Panc1 (cell line): ENCODE measurements at regions not wholly inside any gene's neighbourhood (a gene's known extent, or its start where the extent isn't known, plus 50 kb on each side); places are given as distances from the start of the nearest gene placed in this dataset.

Experiments
- ATAC-seq: fragments of 200-7000 bp; cut with Tn5 transposase; 2 replicates; pipeline ENCODE4 v1.9.1; 2020; ENCODE audit warnings: mild to moderate bottlenecking, moderate library complexity
- BruUV-seq: library from RNA; stranded (reverse); fragments of 400-500 nt; replicated peaks from 2 replicates; lab custom pipeline; 2021; lab: Mats Ljungman, UMichigan
- CTCF ChIA-PET: fragments of 300-600 bp; sonication (Branson Sonifier 250); formaldehyde crosslinking; loops from one replicate; lab custom pipeline; 2022; ENCODE audit warnings: antibody characterized with exemption; lab: Charles Lee
- POLR2A ChIA-PET: fragments of 300-600 bp; sonication (Branson Sonifier 250); formaldehyde crosslinking; loops from one replicate; lab custom pipeline; 2022; ENCODE audit warnings: antibody characterized with exemption; lab: Charles Lee
- DNase-seq: peaks from one replicate; pipeline ENCODE4 v3.0.0-alpha.2; 2010; ENCODE audit warnings: low read depth, low spot score
- H3K27ac ChIP-seq: 2 replicates; pipeline ENCODE4 v1.5.1; 2011; ENCODE audit warnings: mild to moderate bottlenecking, low read length, inconsistent platforms
- H3K27me3 ChIP-seq: fragments of 200-500 bp; sonication (Bioruptor generic); 2 replicates; pipeline ENCODE4 v1.6.0; 2014; ENCODE audit warnings: low read length, inconsistent platforms; ENCODE audit not compliant: control insufficient read depth, insufficient read depth
- H3K36me3 ChIP-seq: fragments of 200-500 bp; sonication (Bioruptor generic); 2 replicates; pipeline ENCODE4 v1.5.1; 2014; ENCODE audit warnings: inconsistent platforms, mild to moderate bottlenecking, low read length, moderate library complexity; ENCODE audit not compliant: control insufficient read depth, insufficient read depth
- H3K4me1 ChIP-seq: 2 replicates; pipeline ENCODE4 v1.5.1; 2011; ENCODE audit warnings: inconsistent platforms, mild to moderate bottlenecking, low read length, moderate library complexity; ENCODE audit not compliant: control insufficient read depth, insufficient read depth
- H3K4me3 ChIP-seq, 2 experiments: 2 replicates each; pipeline ENCODE4 v1.5.1; 2011 to 2012; ENCODE audit warnings: low read depth in 2 of 2, low read length in 2 of 2, mild to moderate bottlenecking in 2 of 2, inconsistent platforms in 1 of 2, moderate library complexity in 1 of 2
- H3K9me3 ChIP-seq: fragments of 200-500 bp; sonication (Bioruptor generic); 2 replicates; pipeline ENCODE4 v1.5.1; 2014; ENCODE audit warnings: low read depth, mild to moderate bottlenecking, inconsistent platforms, low read length, moderate library complexity; ENCODE audit not compliant: control insufficient read depth, insufficient read depth
- POLR2AphosphoS5 ChIP-seq: IDR thresholded peaks from 2 replicates; pipeline ENCODE4 v1.6.1; 2012; ENCODE audit warnings: mild to moderate bottlenecking, low read depth, low read length, moderate library complexity
- SIN3A ChIP-seq: IDR thresholded peaks from 2 replicates; pipeline ENCODE4 v1.6.1; 2012; ENCODE audit warnings: low read depth, mild to moderate bottlenecking, low read length, moderate library complexity, borderline replicate concordance; ENCODE audit not compliant: insufficient read depth
- TCF7L2 ChIP-seq: IDR thresholded peaks from 2 replicates; pipeline ENCODE4 v1.6.1; 2011; ENCODE audit warnings: mild to moderate bottlenecking, low read depth, low read length, inconsistent platforms
- in situ Hi-C: cut with HindIII; loops from 2 replicates; pipeline ENCODE4 v1.10.0; 2016; ENCODE audit warnings: low sequenced_read_pairs, low pct_unique_long_range_greater_than_20kb
- intact Hi-C: fragments of 100-400 bp; cut with micrococcal nuclease; formaldehyde crosslinking; loops from one replicate; pipeline ENCODE4 v1.10.0; 2022; ENCODE audit not compliant: unreplicated experiment
- TF ChIP-seq, protein P1 (sequence below), 2 experiments: IDR thresholded peaks; 2 replicates each; pipeline ENCODE4 v1.6.1; 2011 to 2012; ENCODE audit warnings: low read depth in 2 of 2, control low read depth in 1 of 2, low read length in 1 of 2, mild to moderate bottlenecking in 1 of 2, moderate library complexity in 1 of 2; ENCODE audit not compliant: insufficient read depth in 1 of 2
- TF ChIP-seq, protein P2 (sequence below): fragments of 450-650 bp; IDR thresholded peaks from 2 replicates; pipeline ENCODE4 v1.5.1; 2017; ENCODE audit warnings: mild to moderate bottlenecking

DNA sequence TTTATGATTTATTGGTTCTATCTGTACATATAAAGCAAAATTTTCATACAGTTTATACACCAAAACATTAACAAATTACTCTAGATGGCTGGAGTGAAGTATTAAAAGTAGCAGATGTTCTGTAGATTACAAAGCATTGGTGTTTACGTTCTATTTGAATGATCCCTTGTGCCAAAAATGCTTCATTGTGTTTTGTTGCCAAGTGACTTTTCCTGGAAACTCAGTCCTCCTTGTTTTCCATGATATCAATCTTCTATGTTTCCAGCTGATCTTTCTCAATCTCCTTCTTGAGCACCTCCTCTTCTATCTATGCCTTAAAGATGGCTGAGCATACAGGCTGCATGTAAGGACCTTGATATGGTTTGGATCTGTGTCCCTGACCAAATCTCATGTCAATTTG, 263.6 kb upstream of the CTSO start:
- in situ Hi-C loops (no loop called here), intact Hi-C loops (no loop called here)
- no peak for DNase-seq
- TF ChIP-seq TCF7L2: no peak
- TF ChIP-seq, protein P1, sequence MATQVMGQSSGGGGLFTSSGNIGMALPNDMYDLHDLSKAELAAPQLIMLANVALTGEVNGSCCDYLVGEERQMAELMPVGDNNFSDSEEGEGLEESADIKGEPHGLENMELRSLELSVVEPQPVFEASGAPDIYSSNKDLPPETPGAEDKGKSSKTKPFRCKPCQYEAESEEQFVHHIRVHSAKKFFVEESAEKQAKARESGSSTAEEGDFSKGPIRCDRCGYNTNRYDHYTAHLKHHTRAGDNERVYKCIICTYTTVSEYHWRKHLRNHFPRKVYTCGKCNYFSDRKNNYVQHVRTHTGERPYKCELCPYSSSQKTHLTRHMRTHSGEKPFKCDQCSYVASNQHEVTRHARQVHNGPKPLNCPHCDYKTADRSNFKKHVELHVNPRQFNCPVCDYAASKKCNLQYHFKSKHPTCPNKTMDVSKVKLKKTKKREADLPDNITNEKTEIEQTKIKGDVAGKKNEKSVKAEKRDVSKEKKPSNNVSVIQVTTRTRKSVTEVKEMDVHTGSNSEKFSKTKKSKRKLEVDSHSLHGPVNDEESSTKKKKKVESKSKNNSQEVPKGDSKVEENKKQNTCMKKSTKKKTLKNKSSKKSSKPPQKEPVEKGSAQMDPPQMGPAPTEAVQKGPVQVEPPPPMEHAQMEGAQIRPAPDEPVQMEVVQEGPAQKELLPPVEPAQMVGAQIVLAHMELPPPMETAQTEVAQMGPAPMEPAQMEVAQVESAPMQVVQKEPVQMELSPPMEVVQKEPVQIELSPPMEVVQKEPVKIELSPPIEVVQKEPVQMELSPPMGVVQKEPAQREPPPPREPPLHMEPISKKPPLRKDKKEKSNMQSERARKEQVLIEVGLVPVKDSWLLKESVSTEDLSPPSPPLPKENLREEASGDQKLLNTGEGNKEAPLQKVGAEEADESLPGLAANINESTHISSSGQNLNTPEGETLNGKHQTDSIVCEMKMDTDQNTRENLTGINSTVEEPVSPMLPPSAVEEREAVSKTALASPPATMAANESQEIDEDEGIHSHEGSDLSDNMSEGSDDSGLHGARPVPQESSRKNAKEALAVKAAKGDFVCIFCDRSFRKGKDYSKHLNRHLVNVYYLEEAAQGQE (IDR thresholded peaks at IDR 0.05; ENCODE audit: insufficient read depth in 1 of 2, low read depth in 2 of 2, low read length in 1 of 2): no peak
- TF ChIP-seq SIN3A: no peak
- TF ChIP-seq, protein P2, sequence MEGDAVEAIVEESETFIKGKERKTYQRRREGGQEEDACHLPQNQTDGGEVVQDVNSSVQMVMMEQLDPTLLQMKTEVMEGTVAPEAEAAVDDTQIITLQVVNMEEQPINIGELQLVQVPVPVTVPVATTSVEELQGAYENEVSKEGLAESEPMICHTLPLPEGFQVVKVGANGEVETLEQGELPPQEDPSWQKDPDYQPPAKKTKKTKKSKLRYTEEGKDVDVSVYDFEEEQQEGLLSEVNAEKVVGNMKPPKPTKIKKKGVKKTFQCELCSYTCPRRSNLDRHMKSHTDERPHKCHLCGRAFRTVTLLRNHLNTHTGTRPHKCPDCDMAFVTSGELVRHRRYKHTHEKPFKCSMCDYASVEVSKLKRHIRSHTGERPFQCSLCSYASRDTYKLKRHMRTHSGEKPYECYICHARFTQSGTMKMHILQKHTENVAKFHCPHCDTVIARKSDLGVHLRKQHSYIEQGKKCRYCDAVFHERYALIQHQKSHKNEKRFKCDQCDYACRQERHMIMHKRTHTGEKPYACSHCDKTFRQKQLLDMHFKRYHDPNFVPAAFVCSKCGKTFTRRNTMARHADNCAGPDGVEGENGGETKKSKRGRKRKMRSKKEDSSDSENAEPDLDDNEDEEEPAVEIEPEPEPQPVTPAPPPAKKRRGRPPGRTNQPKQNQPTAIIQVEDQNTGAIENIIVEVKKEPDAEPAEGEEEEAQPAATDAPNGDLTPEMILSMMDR: no peak
- no peak for TF ChIP-seq POLR2AphosphoS5
- no peak overlapping the region for H3K4me3 ChIP-seq
- H3K4me1 ChIP-seq: no peaks in the 10 kb centered on the region
- no peaks in the 10 kb centered on the region for H3K9me3 ChIP-seq
- POLR2A ChIA-PET: no interaction called here
- H3K27me3 ChIP-seq: no peaks in the 10 kb centered on the region
- no peaks in the 10 kb centered on the region for H3K36me3 ChIP-seq
- no TSS peak for BruUV-seq
- CTCF ChIA-PET: no interaction called here
- no peak overlapping the region for H3K27ac ChIP-seq
- ATAC-seq: no peak

DNA sequence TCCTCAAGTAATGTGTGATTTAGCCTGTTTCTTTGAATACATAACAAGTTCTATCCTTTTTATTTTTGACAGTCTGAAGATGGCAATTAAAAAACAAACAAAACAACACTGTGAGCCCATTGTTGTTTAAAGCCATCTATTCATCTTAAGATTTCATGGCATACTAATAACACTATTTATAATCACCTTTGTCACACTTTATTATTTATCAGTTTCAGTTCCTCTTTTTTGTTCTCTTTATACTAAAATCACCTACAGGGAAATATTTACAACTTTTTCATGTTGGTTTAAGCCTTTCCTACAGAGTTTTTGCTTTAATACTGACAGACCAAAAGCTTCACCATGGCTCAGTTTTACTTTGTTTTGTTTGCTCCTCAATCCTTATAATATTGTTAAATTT, 247.4 kb upstream of the CTSO start:
- H3K36me3 ChIP-seq: no peaks in the 10 kb centered on the region
- intact Hi-C loops (no loop called here), in situ Hi-C loops (no loop called here)
- no peaks in the 10 kb centered on the region for H3K4me1 ChIP-seq
- TF ChIP-seq, protein P1 (IDR thresholded peaks at IDR 0.05; ENCODE audit: insufficient read depth in 1 of 2, low read depth in 2 of 2, low read length in 1 of 2): no peak
- TF ChIP-seq SIN3A: no peak
- TF ChIP-seq, protein P2: no peak
- TF ChIP-seq TCF7L2: no peak
- no peak for TF ChIP-seq POLR2AphosphoS5
- H3K27ac ChIP-seq: no peak overlapping the region
- DNase-seq: no peak
- H3K27me3 ChIP-seq: no peaks in the 10 kb centered on the region
- ATAC-seq: no peak
- POLR2A ChIA-PET: no interaction called here
- H3K9me3 ChIP-seq: no peaks in the 10 kb centered on the region
- no peak overlapping the region for H3K4me3 ChIP-seq
- CTCF ChIA-PET: no interaction called here
- BruUV-seq: no TSS peak
